Nephron progenitor cell (in vitro differentiated cells): ENCODE measurements at regions not wholly inside any gene's neighbourhood (a gene's known extent, or its start where the extent isn't known, plus 50 kb on each side); places are given as distances from the start of the nearest gene placed in this dataset.

ENCODE experiments used
- DNase-seq: peaks from one replicate; pipeline ENCODE4 v3.0.0; 2021
- H3K27ac Mint-ChIP-seq: 2 replicates; pipeline ENCODE4 v1.8.0; 2021; ENCODE audit warnings: mild to moderate bottlenecking, moderate library complexity, mixed read lengths
- H3K27me3 Mint-ChIP-seq: 2 replicates; pipeline ENCODE4 v1.8.0; 2021; ENCODE audit warnings: mild to moderate bottlenecking, low read depth, mixed read lengths; ENCODE audit not compliant: poor library complexity
- H3K36me3 Mint-ChIP-seq: 2 replicates; pipeline ENCODE4 v1.8.0; 2021; ENCODE audit warnings: low read depth, mixed read lengths
- H3K4me1 Mint-ChIP-seq: 2 replicates; pipeline ENCODE4 v1.8.0; 2021; ENCODE audit warnings: mixed read lengths
- H3K4me3 Mint-ChIP-seq: 2 replicates; pipeline ENCODE4 v1.8.0; 2021; ENCODE audit warnings: mild to moderate bottlenecking, moderate library complexity, mixed read lengths
- H3K9me3 Mint-ChIP-seq: 2 replicates; pipeline ENCODE4 v1.8.0; 2021; ENCODE audit warnings: mild to moderate bottlenecking, moderate library complexity, mixed read lengths
- CTCF ChIP-seq: fragments of 200-600 bp; sonication (generic); IDR thresholded peaks from 2 replicates; pipeline ENCODE4 v1.5.0; 2021; ENCODE audit warnings: antibody characterized with exemption

GRCh38 chr3:130288670-130289069, 56.8 kb upstream of the COL6A5 start:
- no peaks in the 10 kb centered on the region for H3K4me1 Mint-ChIP-seq
- H3K4me3 Mint-ChIP-seq: no peak overlapping the region
- H3K27ac Mint-ChIP-seq: no peak overlapping the region
- no peaks in the 10 kb centered on the region for H3K36me3 Mint-ChIP-seq
- no peak for TF ChIP-seq CTCF
- H3K27me3 Mint-ChIP-seq: peaks cover 6% of the 10 kb centered on the region
- no peaks in the 10 kb centered on the region for H3K9me3 Mint-ChIP-seq
- no peak for DNase-seq

- no peaks in the 10 kb centered on the region for H3K36me3 Mint-ChIP-seq
- peaks cover 4% of the 10 kb centered on the region for H3K27me3 Mint-ChIP-seq
These were observed 54.3 kb upstream of the COL6A5 start for GRCh38 chr3:130291148-130291547.

GRCh38 chr3:130293247-130293646, 52.2 kb upstream of the COL6A5 start:
- Mint-ChIP-seq H3K27ac (no peak overlapping the region), H3K4me3 (no peak overlapping the region), H3K36me3 (no peaks in the 10 kb centered on the region), H3K4me1 (no peaks in the 10 kb centered on the region), H3K9me3 (peaks cover 5% of the 10 kb centered on the region), H3K27me3 (peaks cover 4% of the 10 kb centered on the region)
- TF ChIP-seq CTCF: no peak
- DNase-seq: no peak

More at GRCh38 chr3:130291148-130291547, 54.3 kb upstream of the COL6A5 start:
- no peak for TF ChIP-seq CTCF
- Mint-ChIP-seq H3K4me3 (no peak overlapping the region), H3K27ac (no peak overlapping the region), H3K9me3 (peaks cover 5% of the 10 kb centered on the region), H3K4me1 (no peaks in the 10 kb centered on the region)
- no peak for DNase-seq
